SK-N-SH (cell line): ENCODE measurements at regions not wholly inside any gene's neighbourhood (a gene's known extent, or its start where the extent isn't known, plus 50 kb on each side); places are given as distances from the start of the nearest gene placed in this dataset.

ENCODE experiments used
- CHD2 ChIP-seq: fragments of 150-350 bp; IDR thresholded peaks from 2 replicates; pipeline ENCODE4 v1.6.1; 2018; ENCODE audit warnings: low read length; ENCODE audit not compliant: partially characterized antibody
- CTCF ChIP-seq: fragments of 200-600 bp; sonication (generic); IDR thresholded peaks from 2 replicates; pipeline ENCODE4 v1.6.1; 2017; ENCODE audit warnings: antibody characterized with exemption, mild to moderate bottlenecking, moderate library complexity
- FOXM1 ChIP-seq: IDR thresholded peaks from 2 replicates; pipeline ENCODE4 v1.4.0; 2012; ENCODE audit warnings: low read depth, mild to moderate bottlenecking
- JUND ChIP-seq: IDR thresholded peaks from 2 replicates; pipeline ENCODE4 v1.4.0; 2012
- MEF2A ChIP-seq: IDR thresholded peaks from 2 replicates; pipeline ENCODE4 v1.4.0; 2012; ENCODE audit warnings: low read depth, borderline replicate concordance
- POLR2AphosphoS5 ChIP-seq: IDR thresholded peaks from 2 replicates; pipeline ENCODE4 v1.6.1; 2012; ENCODE audit warnings: low read depth, low read length
- REST ChIP-seq: IDR thresholded peaks from 2 replicates; pipeline ENCODE4 v1.6.1; 2012; ENCODE audit warnings: mild to moderate bottlenecking, low read depth, low read length, moderate library complexity
- SIN3A ChIP-seq: IDR thresholded peaks from 2 replicates; pipeline ENCODE4 v1.6.1; 2012; ENCODE audit warnings: low read depth, mild to moderate bottlenecking, low read length, moderate library complexity, borderline replicate concordance
- TAF1 ChIP-seq: IDR thresholded peaks from 2 replicates; pipeline ENCODE4 v1.6.1; 2012; ENCODE audit warnings: low read depth, mild to moderate bottlenecking, low read length, moderate library complexity, borderline replicate concordance

- TF ChIP-seq REST (no peak), CTCF (no peak), FOXM1 (no peak), SIN3A (no peak), POLR2AphosphoS5 (no peak), MEF2A (no peak), CHD2 (no peak), TAF1 (no peak), JUND (no peak)
These were observed 68.2 kb upstream of the ARHGAP42 start for GRCh38 chr11:100618914-100619313.
